Activated CD8-positive, alpha-beta T cell treated with anti-CD3 and anti-CD28 coated beads for 36 hours (primary cell): ENCODE measurements at regions not wholly inside any gene's neighbourhood (a gene's known extent, or its start where the extent isn't known, plus 50 kb on each side); places are given as distances from the start of the nearest gene placed in this dataset.
"Not testable (repeated sequence)": the region's sequence is repeated elsewhere in the genome, so short reads cannot be mapped to it uniquely, and the experiment has no call there.

Source experiments
- ATAC-seq: fragments of 200-7000 bp; cut with Tn5 transposase; one replicate; pipeline ENCODE4 v1.10.0; 2021; ENCODE audit warnings: mild to moderate bottlenecking, moderate library complexity
- CTCF ChIA-PET: fragments of 350-600 bp; sonication (Branson Sonifier 250); formaldehyde crosslinking; loops from one replicate; lab custom pipeline; 2021; ENCODE audit warnings: antibody characterized with exemption; lab: Charles Lee
- POLR2A ChIA-PET: fragments of 350-600 bp; sonication (Branson Sonifier 250); formaldehyde crosslinking; loops from one replicate; lab custom pipeline; 2021; ENCODE audit warnings: antibody characterized with exemption; lab: Charles Lee
- DNase-seq: peaks from one replicate; pipeline ENCODE4 v3.0.0-alpha.2; 2020
- H3K27ac Mint-ChIP-seq: one replicate; pipeline ENCODE4 v1.8.0; 2021; ENCODE audit warnings: mild to moderate bottlenecking, mixed read lengths
- H3K27me3 Mint-ChIP-seq: one replicate; pipeline ENCODE4 v1.8.0; 2021; ENCODE audit warnings: mixed read lengths
- H3K36me3 Mint-ChIP-seq: one replicate; pipeline ENCODE4 v1.8.0; 2021; ENCODE audit warnings: low read depth, mixed read lengths
- H3K4me1 Mint-ChIP-seq: one replicate; pipeline ENCODE4 v1.8.0; 2021; ENCODE audit warnings: low read depth, mixed read lengths
- H3K4me3 Mint-ChIP-seq: one replicate; pipeline ENCODE4 v1.8.0; 2021; ENCODE audit warnings: mild to moderate bottlenecking, moderate library complexity, mixed read lengths
- H3K9me3 Mint-ChIP-seq: one replicate; pipeline ENCODE4 v1.8.0; 2021; ENCODE audit warnings: mixed read lengths
- intact Hi-C: fragments of 100-400 bp; cut with micrococcal nuclease; formaldehyde crosslinking; loops from one replicate; pipeline ENCODE4 v1.10.0; 2022
- TF ChIP-seq, protein P1 (sequence below): fragments of 200-600 bp; IDR thresholded peaks from one replicate; pipeline ENCODE4 v1.8.0; 2022; ENCODE audit warnings: antibody characterized with exemption, mild to moderate bottlenecking

DNA sequence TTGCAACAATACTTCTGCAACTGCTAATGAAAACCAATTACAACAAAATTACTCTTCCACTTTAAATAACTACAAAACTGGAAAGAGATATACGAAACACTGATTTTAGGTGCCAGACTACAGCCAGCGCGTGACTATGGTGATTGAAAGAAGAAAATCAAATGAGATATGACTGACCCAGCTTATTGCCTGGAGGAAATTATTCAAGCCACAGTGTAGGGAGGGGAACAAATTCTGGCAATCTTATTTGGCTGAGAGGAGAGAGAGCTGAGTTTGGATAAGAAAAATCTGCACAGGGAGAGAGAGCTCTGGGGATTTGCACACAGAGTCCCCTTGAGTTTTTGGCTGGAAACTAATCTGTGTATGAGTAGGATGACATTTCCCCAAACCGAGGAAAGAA lies 470.3 kb upstream of the FRG2C start:
- Mint-ChIP-seq H3K27me3 (peaks cover 5% of the 10 kb centered on the region), H3K4me3 (no peak overlapping the region), H3K4me1 (no peaks in the 10 kb centered on the region), H3K9me3 (no peaks in the 10 kb centered on the region), H3K36me3 (no peaks in the 10 kb centered on the region), H3K27ac (no peak overlapping the region)
- intact Hi-C loops = no loop called here
- ATAC-seq = no peak
- DNase-seq = no peak
- TF ChIP-seq, protein P1, sequence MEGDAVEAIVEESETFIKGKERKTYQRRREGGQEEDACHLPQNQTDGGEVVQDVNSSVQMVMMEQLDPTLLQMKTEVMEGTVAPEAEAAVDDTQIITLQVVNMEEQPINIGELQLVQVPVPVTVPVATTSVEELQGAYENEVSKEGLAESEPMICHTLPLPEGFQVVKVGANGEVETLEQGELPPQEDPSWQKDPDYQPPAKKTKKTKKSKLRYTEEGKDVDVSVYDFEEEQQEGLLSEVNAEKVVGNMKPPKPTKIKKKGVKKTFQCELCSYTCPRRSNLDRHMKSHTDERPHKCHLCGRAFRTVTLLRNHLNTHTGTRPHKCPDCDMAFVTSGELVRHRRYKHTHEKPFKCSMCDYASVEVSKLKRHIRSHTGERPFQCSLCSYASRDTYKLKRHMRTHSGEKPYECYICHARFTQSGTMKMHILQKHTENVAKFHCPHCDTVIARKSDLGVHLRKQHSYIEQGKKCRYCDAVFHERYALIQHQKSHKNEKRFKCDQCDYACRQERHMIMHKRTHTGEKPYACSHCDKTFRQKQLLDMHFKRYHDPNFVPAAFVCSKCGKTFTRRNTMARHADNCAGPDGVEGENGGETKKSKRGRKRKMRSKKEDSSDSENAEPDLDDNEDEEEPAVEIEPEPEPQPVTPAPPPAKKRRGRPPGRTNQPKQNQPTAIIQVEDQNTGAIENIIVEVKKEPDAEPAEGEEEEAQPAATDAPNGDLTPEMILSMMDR = no peak
- POLR2A ChIA-PET = no interaction called here
- CTCF ChIA-PET = interaction anchor here (2.4 kb wide), 1 partner anchor 16 kb away, joined by 16 read pairs; no protein-coding TSS in a partner anchor

DNA sequence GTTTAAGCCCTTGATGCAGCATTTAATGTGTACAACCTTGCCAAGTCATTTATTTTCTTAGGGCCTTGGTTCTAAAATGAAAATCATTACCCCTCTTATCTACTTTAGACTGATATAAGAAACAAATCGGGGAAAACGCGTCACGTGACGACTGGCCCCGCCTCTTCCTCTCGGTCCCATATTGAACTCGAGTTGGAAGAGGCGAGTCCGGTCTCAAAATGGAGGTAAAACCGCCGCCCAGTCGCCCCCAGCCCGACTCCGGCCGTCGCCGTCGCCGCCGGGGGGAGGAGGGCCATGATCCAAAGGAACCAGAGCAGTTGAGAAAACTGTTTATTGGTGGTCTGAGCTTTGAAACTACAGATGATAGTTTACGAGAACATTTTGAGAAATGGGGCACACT lies 449.8 kb upstream of the FRG2C start:
- H3K4me1 Mint-ChIP-seq, intact Hi-C loops, DNase-seq, ATAC-seq, POLR2A ChIA-PET, CTCF ChIA-PET, H3K4me3 Mint-ChIP-seq, H3K27ac Mint-ChIP-seq, H3K27me3 Mint-ChIP-seq, H3K36me3 Mint-ChIP-seq, H3K9me3 Mint-ChIP-seq: not testable (repeated sequence)

DNA sequence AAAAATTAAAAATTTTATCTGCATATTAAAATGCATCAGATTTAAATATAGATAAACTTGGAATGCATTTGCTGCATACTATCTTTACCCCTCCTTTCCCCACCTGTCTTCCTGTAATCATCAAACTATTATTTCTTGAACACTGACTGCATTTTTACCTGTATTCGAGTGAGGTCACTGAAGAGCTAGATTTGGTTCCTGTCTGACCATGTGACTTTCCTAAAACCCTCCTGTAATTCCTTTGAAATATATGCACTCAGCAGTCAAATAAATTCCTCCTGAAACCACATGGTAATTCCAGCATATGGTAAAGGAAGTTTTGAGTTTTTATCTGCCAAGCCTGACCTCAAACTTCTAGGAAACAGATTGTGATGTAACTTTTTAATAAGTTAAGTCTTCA lies 445.6 kb upstream of the FRG2C start:
- TF ChIP-seq, protein P1 = no peak
- Mint-ChIP-seq H3K4me3 (no peak overlapping the region), H3K4me1 (no peaks in the 10 kb centered on the region), H3K27me3 (peaks cover 3% of the 10 kb centered on the region), H3K9me3 (no peaks in the 10 kb centered on the region), H3K27ac (no peak overlapping the region), H3K36me3 (no peaks in the 10 kb centered on the region)
- intact Hi-C loops = no loop called here
- ChIA-PET POLR2A (no interaction called here), CTCF (interaction anchor here (0.9 kb wide), 1 partner anchor 26 kb away, joined by 3 read pairs; no protein-coding TSS in a partner anchor)
- no peak for DNase-seq
- no peak for ATAC-seq

DNA sequence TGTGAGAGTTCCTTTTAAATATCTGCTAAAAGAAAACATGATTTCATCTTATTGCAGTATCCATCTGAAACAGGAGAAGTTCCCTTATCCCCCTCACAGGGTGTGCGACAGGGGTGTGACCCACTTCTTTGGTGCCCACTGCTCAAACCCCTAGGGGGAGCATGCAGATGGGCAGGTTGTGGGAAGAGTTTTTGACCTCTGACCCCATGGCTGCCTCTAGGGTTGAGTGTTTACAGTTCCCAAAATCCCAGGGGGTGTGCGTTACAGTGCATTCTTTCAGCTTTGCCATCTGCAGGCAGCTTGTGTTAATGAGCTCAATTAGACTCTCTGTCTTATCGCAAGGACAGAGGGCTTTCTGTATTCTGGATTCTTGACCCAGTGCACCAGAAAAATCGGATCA lies 443.2 kb upstream of the FRG2C start:
- ATAC-seq = no peak
- Mint-ChIP-seq H3K9me3 (no peaks in the 10 kb centered on the region), H3K36me3 (no peaks in the 10 kb centered on the region), H3K27me3 (no peaks in the 10 kb centered on the region), H3K27ac (no peak overlapping the region), H3K4me1 (no peaks in the 10 kb centered on the region), H3K4me3 (no peak overlapping the region)
- ChIA-PET POLR2A (no interaction called here), CTCF (interaction anchor here (1.5 kb wide), 1 partner anchor 29 kb away, joined by 7 read pairs; no protein-coding TSS in a partner anchor)
- intact Hi-C loops = no loop called here
- DNase-seq = no peak
- TF ChIP-seq, protein P1 = no peak

DNA sequence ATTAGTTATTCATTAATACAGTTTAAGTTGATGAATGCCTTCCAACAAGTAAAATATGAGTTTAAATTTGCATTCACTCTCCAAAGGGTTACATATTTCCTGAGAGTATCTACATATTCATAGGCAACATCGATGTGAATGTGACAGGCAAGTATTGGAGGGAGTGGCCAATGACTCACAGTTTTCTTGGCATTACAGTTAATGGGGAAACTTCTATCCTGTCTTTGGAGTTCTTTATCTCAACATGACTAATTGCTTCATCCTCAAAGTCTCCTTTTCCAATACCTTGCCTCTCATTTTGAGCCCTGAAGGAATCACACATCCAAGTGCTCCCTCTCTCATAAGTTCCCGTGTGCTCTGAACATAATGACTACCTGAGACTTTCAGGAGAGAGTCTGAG lies 439.7 kb upstream of the FRG2C start:
- Mint-ChIP-seq H3K4me3 (no peak overlapping the region), H3K4me1 (no peaks in the 10 kb centered on the region), H3K27me3 (peaks cover 3% of the 10 kb centered on the region), H3K9me3 (no peaks in the 10 kb centered on the region), H3K36me3 (no peaks in the 10 kb centered on the region), H3K27ac (no peak overlapping the region)
- TF ChIP-seq, protein P1 = no peak
- intact Hi-C loops = no loop called here
- no peak for ATAC-seq
- ChIA-PET CTCF (no interaction called here), POLR2A (no interaction called here)
- DNase-seq = no peak

DNA sequence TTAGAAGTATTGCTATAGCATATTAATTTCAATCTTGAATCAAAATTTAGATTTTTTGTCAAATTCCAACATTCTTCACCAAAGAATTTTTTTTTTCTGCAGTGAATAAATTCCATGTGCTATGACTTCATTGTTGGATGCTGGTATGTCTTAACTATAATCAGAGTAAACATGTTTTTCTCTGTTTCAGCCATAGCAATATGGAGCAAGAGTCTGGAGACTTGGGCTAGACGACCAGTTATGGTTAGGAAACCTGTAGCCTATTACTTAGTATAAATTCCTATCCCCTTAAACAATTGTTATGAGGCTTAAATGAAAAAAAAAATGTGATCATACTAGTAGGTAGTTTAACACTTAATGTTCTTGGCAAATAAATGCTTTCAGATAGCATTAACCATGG lies 431.9 kb upstream of the FRG2C start:
- H3K36me3 Mint-ChIP-seq = no peaks in the 10 kb centered on the region
- ATAC-seq (no peak), DNase-seq (no peak)
- no peaks in the 10 kb centered on the region for H3K9me3 Mint-ChIP-seq
- intact Hi-C loops = no loop called here
- H3K4me1 Mint-ChIP-seq = no peaks in the 10 kb centered on the region
- ChIA-PET POLR2A (no interaction called here), CTCF (interaction anchor here (1.8 kb wide), 1 partner anchor 19 kb away, joined by 3 read pairs; no protein-coding TSS in a partner anchor)
- H3K27ac Mint-ChIP-seq = no peak overlapping the region
- H3K27me3 Mint-ChIP-seq = peaks cover 13% of the 10 kb centered on the region
- TF ChIP-seq, protein P1 = no peak
- no peak overlapping the region for H3K4me3 Mint-ChIP-seq
